A549 (cell line): ENCODE measurements at regions not wholly inside any gene's neighbourhood (a gene's known extent, or its start where the extent isn't known, plus 50 kb on each side); places are given as distances from the start of the nearest gene placed in this dataset.

Experiments used
- CHD2 ChIP-seq: fragments of 150-350 bp; IDR thresholded peaks from 2 replicates; pipeline ENCODE4 v1.6.1; 2014; ENCODE audit warnings: low read length; ENCODE audit not compliant: partially characterized antibody
- CTCF ChIP-seq: fragments of >200 bp; sonication (Bioruptor Twin); formaldehyde crosslinking; IDR thresholded peaks from 3 replicates; pipeline ENCODE4 v1.5.1; 2016
- E2F6 ChIP-seq: IDR thresholded peaks from 2 replicates; pipeline ENCODE4 v1.6.1; 2012; ENCODE audit warnings: low read depth, borderline replicate concordance
- EP300 ChIP-seq, 2 experiments: fragments of >200 bp; sonication (Bioruptor Twin); formaldehyde crosslinking; IDR thresholded peaks; 2 replicates in 1 of 2; 3 replicates in 1 of 2; pipeline ENCODE4 v1.6.1; 2016 to 2017
- FOSL2 ChIP-seq, 2 experiments: fragments of 450-650 bp in 1 of 2; fragments of >200 bp in 1 of 2; sonication (Bioruptor Twin) in 1 of 2; formaldehyde crosslinking; IDR thresholded peaks; 2 replicates each; pipeline versions ENCODE4 v1.5.0 to v1.6.1; 2016 to 2020; ENCODE audit warnings: mild to moderate bottlenecking in 1 of 2, moderate library complexity in 1 of 2
- HEYL ChIP-seq: fragments of 250-450 bp; sonication (Bioruptor Pico); IDR thresholded peaks from 2 replicates; pipeline ENCODE4 v1.8.0; 2021; ENCODE audit warnings: mild to moderate bottlenecking, moderate library complexity
- HOXA7 ChIP-seq: fragments of 250-450 bp; sonication (Bioruptor Pico); IDR thresholded peaks from 2 replicates; pipeline ENCODE4 v1.5.0; 2020; ENCODE audit warnings: mild to moderate bottlenecking, moderate library complexity
- KDM5A ChIP-seq: fragments of 200-600 bp; sonication (generic); IDR thresholded peaks from 2 replicates; pipeline ENCODE4 v1.6.1; 2016; ENCODE audit warnings: antibody characterized with exemption, mild to moderate bottlenecking
- MAZ ChIP-seq: fragments of 150-350 bp; IDR thresholded peaks from 2 replicates; pipeline ENCODE4 v1.6.1; 2014; ENCODE audit warnings: antibody characterized with exemption, low read depth, low read length, borderline replicate concordance
- RCOR1 ChIP-seq: fragments of 150-350 bp; IDR thresholded peaks from 2 replicates; pipeline ENCODE4 v1.6.1; 2014; ENCODE audit warnings: antibody characterized with exemption, low read length, low read depth

- TF ChIP-seq CTCF (no peak), EP300 (IDR thresholded peaks at IDR 0.05) (no peak), FOSL2 (IDR thresholded peaks at IDR 0.05) (no peak), FOSL2 (CRISPR knock-in tag; IDR thresholded peaks at IDR 0.05) (no peak), MAZ (no peak), RCOR1 (no peak), CHD2 (no peak), HOXA7 (no peak), E2F6 (no peak), HEYL (CRISPR knock-in tag) (no peak), KDM5A (no peak)
These were observed 342.1 kb downstream of the ZFHX3 start for GRCh38 chr16:72705801-72706200.
